GM23338 (cell line): ENCODE measurements at regions not wholly inside any gene's neighbourhood (a gene's known extent, or its start where the extent isn't known, plus 50 kb on each side); places are given as distances from the start of the nearest gene placed in this dataset.

Source experiments
- ATAC-seq: fragments of 200-7000 bp; cut with Tn5 transposase; 3 replicates; pipeline ENCODE4 v1.9.1; 2020
- DNase-seq: peaks from one replicate; pipeline ENCODE4 v3.0.0-alpha.2; 2015; ENCODE audit warnings: low spot score
- H2AFZ ChIP-seq: fragments of 200-600 bp; sonication (generic); 2 replicates; pipeline ENCODE4 v1.8.0; 2016; ENCODE audit warnings: antibody characterized with exemption, mild to moderate bottlenecking, moderate library complexity
- H3F3A ChIP-seq: fragments of 200-600 bp; sonication (generic); replicated peaks from 2 replicates; pipeline ENCODE4 v1.8.0; 2017; ENCODE audit warnings: antibody characterized with exemption, mixed run types, low read depth
- H3K27ac ChIP-seq: fragments of 200-600 bp; sonication (generic); 2 replicates; pipeline ENCODE4 v1.6.1; 2016; ENCODE audit warnings: low read depth
- H3K27me3 ChIP-seq: fragments of 200-600 bp; sonication (generic); 2 replicates; pipeline ENCODE4 v1.8.0; 2016; ENCODE audit warnings: mild to moderate bottlenecking, mixed run types, moderate library complexity; ENCODE audit not compliant: insufficient read depth
- H3K36me3 ChIP-seq: fragments of 200-600 bp; sonication (generic); 2 replicates; pipeline ENCODE4 v1.8.0; 2016; ENCODE audit warnings: mild to moderate bottlenecking; ENCODE audit not compliant: insufficient read depth
- H3K4me1 ChIP-seq: fragments of 200-600 bp; sonication (generic); 2 replicates; pipeline ENCODE4 v1.8.0; 2016; ENCODE audit warnings: mild to moderate bottlenecking, moderate library complexity; ENCODE audit not compliant: insufficient read depth
- H3K4me2 ChIP-seq: fragments of 200-600 bp; sonication (generic); 2 replicates; pipeline ENCODE4 v1.7.1; 2017; ENCODE audit warnings: mixed run types
- H3K4me3 ChIP-seq: fragments of 200-600 bp; sonication (generic); 2 replicates; pipeline ENCODE4 v1.6.1; 2016; ENCODE audit warnings: mixed run types
- H3K79me2 ChIP-seq: fragments of 200-600 bp; sonication (generic); replicated peaks from 2 replicates; pipeline ENCODE4 v1.8.0; 2017; ENCODE audit warnings: mild to moderate bottlenecking; ENCODE audit not compliant: insufficient read depth
- H3K9me2 ChIP-seq: fragments of 200-600 bp; sonication (generic); 2 replicates; pipeline ENCODE4 v1.8.0; 2017; ENCODE audit not compliant: insufficient read depth
- H4K20me1 ChIP-seq: fragments of 200-600 bp; sonication (generic); replicated peaks from 2 replicates; pipeline ENCODE4 v1.8.0; 2017; ENCODE audit warnings: mild to moderate bottlenecking; ENCODE audit not compliant: insufficient read depth
- H3K27ac Mint-ChIP-seq: 2 replicates; pipeline ENCODE4 v1.8.0; 2020; ENCODE audit warnings: inconsistent platforms, mild to moderate bottlenecking, moderate library complexity, mixed read lengths
- H3K27me3 Mint-ChIP-seq: 3 replicates; pipeline ENCODE4 v1.8.0; 2022; ENCODE audit warnings: low read depth, mild to moderate bottlenecking, moderate library complexity, mixed read lengths, inconsistent platforms; ENCODE audit not compliant: insufficient read depth, poor library complexity
- H3K36me3 Mint-ChIP-seq: 3 replicates; pipeline ENCODE4 v1.8.0; 2021; ENCODE audit warnings: low read depth, mild to moderate bottlenecking, inconsistent platforms, moderate library complexity, mixed read lengths
- H3K4me1 Mint-ChIP-seq: 3 replicates; pipeline ENCODE4 v1.8.0; 2020; ENCODE audit warnings: mild to moderate bottlenecking, inconsistent platforms, mixed read lengths
- H3K4me3 Mint-ChIP-seq: 3 replicates; pipeline ENCODE4 v1.8.0; 2021; ENCODE audit warnings: moderate library complexity, mild to moderate bottlenecking, inconsistent platforms, mixed read lengths
- H3K9me3 Mint-ChIP-seq: 3 replicates; pipeline ENCODE4 v1.8.0; 2020; ENCODE audit warnings: moderate library complexity, mild to moderate bottlenecking, inconsistent platforms, mixed read lengths
- CREB1 ChIP-seq: fragments of 250-450 bp; sonication (Bioruptor Pico); IDR thresholded peaks from 2 replicates; pipeline ENCODE4 v1.5.0; 2020; ENCODE audit warnings: low read depth, mild to moderate bottlenecking, moderate library complexity
- EZH2 ChIP-seq: fragments of 200-600 bp; sonication (generic); IDR thresholded peaks from one replicate; pipeline ENCODE4 v1.8.0; 2017; ENCODE audit warnings: antibody characterized with exemption, mild to moderate bottlenecking, low read depth; ENCODE audit not compliant: unreplicated experiment
- EZH2phosphoT487 ChIP-seq: fragments of 200-600 bp; sonication (generic); IDR thresholded peaks from one replicate; pipeline ENCODE4 v1.8.1; 2018; ENCODE audit warnings: antibody characterized with exemption; ENCODE audit not compliant: unreplicated experiment
- JUNB ChIP-seq: IDR thresholded peaks from one replicate; pipeline ENCODE4 v1.6.1; 2016; ENCODE audit warnings: antibody characterized with exemption; ENCODE audit not compliant: unreplicated experiment
- NANOG ChIP-seq: IDR thresholded peaks from 2 replicates; pipeline ENCODE4 v1.6.1; 2016; ENCODE audit warnings: antibody characterized with exemption, borderline replicate concordance
- POLR2AphosphoS5 ChIP-seq: IDR thresholded peaks from 2 replicates; pipeline ENCODE4 v1.6.1; 2016; ENCODE audit warnings: antibody characterized with exemption, low read depth
- STAT1 ChIP-seq: IDR thresholded peaks from one replicate; pipeline ENCODE4 v1.6.1; 2016; ENCODE audit warnings: antibody characterized with exemption; ENCODE audit not compliant: unreplicated experiment
- ZNF114 ChIP-seq: fragments of 250-450 bp; sonication (Bioruptor Pico); IDR thresholded peaks from 2 replicates; pipeline ENCODE4 v1.5.0; 2020; ENCODE audit warnings: mild to moderate bottlenecking, moderate library complexity
- ZNF331 ChIP-seq: fragments of 250-450 bp; sonication (Bioruptor Pico); IDR thresholded peaks from 2 replicates; pipeline ENCODE4 v1.5.0; 2020; ENCODE audit warnings: low read depth, mild to moderate bottlenecking, moderate library complexity
- ZNF462 ChIP-seq: fragments of 250-450 bp; sonication (Bioruptor Pico); IDR thresholded peaks from 2 replicates; pipeline ENCODE4 v1.5.0; 2020; ENCODE audit warnings: mild to moderate bottlenecking, moderate library complexity
- TF ChIP-seq, protein P1 (sequence below), 2 experiments: fragments of 200-600 bp in 1 of 2; sonication (generic) in 1 of 2; conservative IDR thresholded peaks; 2 replicates each; pipeline versions ENCODE4 v1.5.1 to v1.6.1; 2016 to 2017; ENCODE audit warnings: antibody characterized with exemption in 2 of 2, low read depth in 2 of 2, mild to moderate bottlenecking in 2 of 2, moderate library complexity in 1 of 2

- Histone ChIP-seq H3K4me3 (no peak overlapping the region), H3K4me2 (no peak overlapping the region), H3K79me2 (no peaks in the 10 kb centered on the region), H3K4me1 (no peaks in the 10 kb centered on the region), H3K36me3 (no peaks in the 10 kb centered on the region), H3K27ac (no peak overlapping the region), H3K9me2 (no peaks in the 10 kb centered on the region), H2AFZ (no peak overlapping the region), H4K20me1 (no peaks in the 10 kb centered on the region), H3F3A (no peaks in the 10 kb centered on the region), H3K27me3 (no peaks in the 10 kb centered on the region)
- Mint-ChIP-seq H3K27me3 (no peaks in the 10 kb centered on the region), H3K36me3 (no peaks in the 10 kb centered on the region; the same call in 2 of the 3 replicates), H3K9me3 (peaks cover 2% of the 10 kb centered on the region; the same call in 1 of the 3 replicates), H3K4me3 (no peak overlapping the region), H3K27ac (no peak overlapping the region), H3K4me1 (no peaks in the 10 kb centered on the region)
- ATAC-seq (no peak), DNase-seq (no peak)
- TF ChIP-seq POLR2AphosphoS5 (no peak), EZH2 (no peak), ZNF462 (CRISPR knock-in tag) (no peak), JUNB (no peak), CREB1 (CRISPR knock-in tag) (no peak), NANOG (no peak), EZH2phosphoT487 (no peak), STAT1 (no peak), ZNF331 (CRISPR knock-in tag) (no peak), ZNF114 (CRISPR knock-in tag) (no peak)
- TF ChIP-seq, protein P1, sequence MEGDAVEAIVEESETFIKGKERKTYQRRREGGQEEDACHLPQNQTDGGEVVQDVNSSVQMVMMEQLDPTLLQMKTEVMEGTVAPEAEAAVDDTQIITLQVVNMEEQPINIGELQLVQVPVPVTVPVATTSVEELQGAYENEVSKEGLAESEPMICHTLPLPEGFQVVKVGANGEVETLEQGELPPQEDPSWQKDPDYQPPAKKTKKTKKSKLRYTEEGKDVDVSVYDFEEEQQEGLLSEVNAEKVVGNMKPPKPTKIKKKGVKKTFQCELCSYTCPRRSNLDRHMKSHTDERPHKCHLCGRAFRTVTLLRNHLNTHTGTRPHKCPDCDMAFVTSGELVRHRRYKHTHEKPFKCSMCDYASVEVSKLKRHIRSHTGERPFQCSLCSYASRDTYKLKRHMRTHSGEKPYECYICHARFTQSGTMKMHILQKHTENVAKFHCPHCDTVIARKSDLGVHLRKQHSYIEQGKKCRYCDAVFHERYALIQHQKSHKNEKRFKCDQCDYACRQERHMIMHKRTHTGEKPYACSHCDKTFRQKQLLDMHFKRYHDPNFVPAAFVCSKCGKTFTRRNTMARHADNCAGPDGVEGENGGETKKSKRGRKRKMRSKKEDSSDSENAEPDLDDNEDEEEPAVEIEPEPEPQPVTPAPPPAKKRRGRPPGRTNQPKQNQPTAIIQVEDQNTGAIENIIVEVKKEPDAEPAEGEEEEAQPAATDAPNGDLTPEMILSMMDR (conservative IDR thresholded peaks at IDR 0.05; ENCODE audit: low read depth in 2 of 2): no peak
These were observed 55.9 kb upstream of the NAV3 start for GRCh38 chr12:77774761-77775160.
